BLaER1 (cell line): ENCODE measurements at regions not wholly inside any gene's neighbourhood (a gene's known extent, or its start where the extent isn't known, plus 50 kb on each side); places are given as distances from the start of the nearest gene placed in this dataset.
A peak's percentile ranks its signal among the peaks of the same experiment; 100 is the strongest.

Source experiments
- H3K27ac ChIP-seq: shearing (Covaris generic); formaldehyde crosslinking; 2 replicates; pipeline ENCODE4 v1.8.1; 2022
- H3K27me3 ChIP-seq: shearing (Covaris generic); formaldehyde crosslinking; 2 replicates; pipeline ENCODE4 v1.8.1; 2022
- H3K36me3 ChIP-seq: shearing (Covaris generic); formaldehyde crosslinking; 2 replicates; pipeline ENCODE4 v1.8.1; 2022
- H3K4me1 ChIP-seq: shearing (Covaris generic); formaldehyde crosslinking; 2 replicates; pipeline ENCODE4 v1.8.1; 2022
- H3K4me2 ChIP-seq: shearing (Covaris generic); formaldehyde crosslinking; 2 replicates; pipeline ENCODE4 v1.8.1; 2022
- H3K4me3 ChIP-seq: shearing (Covaris generic); formaldehyde crosslinking; 2 replicates; pipeline ENCODE4 v1.8.1; 2022
- H3K9ac ChIP-seq: shearing (Covaris generic); formaldehyde crosslinking; 2 replicates; pipeline ENCODE4 v1.8.1; 2022
- H3K9me3 ChIP-seq: shearing (Covaris generic); formaldehyde crosslinking; 2 replicates; pipeline ENCODE4 v1.8.1; 2022
- H4K20me1 ChIP-seq: shearing (Covaris generic); formaldehyde crosslinking; 2 replicates; pipeline ENCODE4 v1.8.1; 2022
- Cebpa-rat ChIP-seq: shearing (Covaris generic); IDR thresholded peaks from 2 replicates; pipeline ENCODE4 v1.8.1; 2022

- H4K20me1 ChIP-seq: no peaks in the 10 kb centered on the region
- peaks cover 7% of the 10 kb centered on the region; the same call in 1 of the 2 replicates for H3K36me3 ChIP-seq
- TF ChIP-seq Cebpa-rat: no peak
- H3K27ac ChIP-seq: no peak overlapping the region
- no peaks in the 10 kb centered on the region for H3K4me1 ChIP-seq
- no peaks in the 10 kb centered on the region for H3K27me3 ChIP-seq
- H3K9me3 ChIP-seq: no peaks in the 10 kb centered on the region
- H3K4me2 ChIP-seq: no peak overlapping the region
- no peak overlapping the region for H3K9ac ChIP-seq
- H3K4me3 ChIP-seq: no peak overlapping the region
Observed at GRCh38 chr14:73800970-73801515, 50.6 kb upstream of the PTGR2 start.

DNA sequence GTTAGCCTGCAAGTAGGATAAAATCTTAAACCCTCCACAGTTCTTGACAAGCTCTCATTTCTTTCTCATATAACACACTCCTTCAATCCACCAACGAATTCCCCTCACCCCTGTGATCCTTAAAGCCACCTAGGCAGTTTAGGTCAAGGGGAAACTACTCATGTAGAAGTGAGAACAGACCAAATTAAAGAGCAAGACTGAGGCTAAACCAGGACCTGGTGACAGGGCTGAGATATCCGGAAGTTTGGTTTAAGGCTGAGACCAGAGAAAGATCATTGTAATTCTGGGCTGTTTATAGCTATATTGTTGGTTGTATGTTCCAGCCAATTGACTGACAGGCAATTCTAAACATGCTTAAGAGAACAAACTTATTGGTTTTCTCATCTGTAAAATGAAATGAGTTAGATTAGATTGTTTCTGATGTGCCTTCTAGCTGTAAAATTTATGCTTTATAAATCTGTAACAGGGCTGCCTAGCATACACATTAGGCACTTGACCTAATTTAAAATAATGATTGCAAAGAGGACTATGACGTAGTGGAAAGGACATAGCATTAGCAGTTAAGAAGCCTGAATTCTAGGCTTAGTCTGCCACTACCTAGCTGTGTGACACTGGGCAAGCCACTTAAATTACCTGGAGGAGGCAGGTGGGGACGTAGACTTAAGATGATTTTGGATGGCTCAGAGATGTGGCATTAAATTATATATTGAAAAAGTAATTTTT is 53.9 kb upstream of the PTGR2 start:
- no peak overlapping the region for H3K4me2 ChIP-seq
- H3K4me1 ChIP-seq: no peaks in the 10 kb centered on the region
- H3K27me3 ChIP-seq: no peaks in the 10 kb centered on the region
- no peaks in the 10 kb centered on the region for H3K9me3 ChIP-seq
- TF ChIP-seq Cebpa-rat: no peak
- H3K4me3 ChIP-seq: no peak overlapping the region
- H4K20me1 ChIP-seq: no peaks in the 10 kb centered on the region
- H3K27ac ChIP-seq: no peak overlapping the region
- H3K9ac ChIP-seq: no peak overlapping the region
- peaks cover under 1% of the 10 kb centered on the region; the same call in 1 of the 2 replicates for H3K36me3 ChIP-seq

- H3K4me1 ChIP-seq: no peaks in the 10 kb centered on the region
- H3K36me3 ChIP-seq: no peaks in the 10 kb centered on the region; the same call in 1 of the 2 replicates
- no peak overlapping the region for H3K4me2 ChIP-seq
- TF ChIP-seq Cebpa-rat: no peak
- H3K9ac ChIP-seq: no peak overlapping the region
- H3K9me3 ChIP-seq: no peaks in the 10 kb centered on the region
- H3K27ac ChIP-seq: no peak overlapping the region
- no peaks in the 10 kb centered on the region for H3K27me3 ChIP-seq
- H4K20me1 ChIP-seq: no peaks in the 10 kb centered on the region
- H3K4me3 ChIP-seq: no peak overlapping the region
Observed at GRCh38 chr14:73796893-73797542, 54.6 kb upstream of the PTGR2 start.

DNA sequence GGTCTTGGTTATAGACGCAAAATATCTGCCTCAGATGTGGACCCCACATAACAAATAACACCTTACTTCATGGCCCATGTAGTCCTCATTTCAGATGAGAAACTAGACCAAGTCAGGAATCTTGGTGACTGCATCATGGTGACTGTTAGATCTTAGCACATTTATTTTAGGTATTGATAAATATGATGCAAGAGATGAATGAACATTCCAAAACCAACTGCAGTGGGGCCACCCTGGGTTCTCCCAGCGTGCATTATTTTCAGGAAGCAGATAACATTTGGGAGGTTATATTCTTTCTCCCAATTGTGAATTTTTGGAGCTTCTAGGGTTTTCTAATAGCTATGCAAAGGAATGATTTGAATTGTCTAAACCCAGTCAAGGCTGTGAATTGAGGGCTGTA is 55.2 kb upstream of the PTGR2 start:
- Histone ChIP-seq H3K4me1 (no peaks in the 10 kb centered on the region), H3K9me3 (no peaks in the 10 kb centered on the region), H3K4me3 (no peak overlapping the region), H3K36me3 (no peaks in the 10 kb centered on the region; the same call in 1 of the 2 replicates), H3K4me2 (no peak overlapping the region), H3K27ac (no peak overlapping the region), H3K27me3 (no peaks in the 10 kb centered on the region), H3K9ac (no peak overlapping the region), H4K20me1 (no peaks in the 10 kb centered on the region)
- no peak for TF ChIP-seq Cebpa-rat

DNA sequence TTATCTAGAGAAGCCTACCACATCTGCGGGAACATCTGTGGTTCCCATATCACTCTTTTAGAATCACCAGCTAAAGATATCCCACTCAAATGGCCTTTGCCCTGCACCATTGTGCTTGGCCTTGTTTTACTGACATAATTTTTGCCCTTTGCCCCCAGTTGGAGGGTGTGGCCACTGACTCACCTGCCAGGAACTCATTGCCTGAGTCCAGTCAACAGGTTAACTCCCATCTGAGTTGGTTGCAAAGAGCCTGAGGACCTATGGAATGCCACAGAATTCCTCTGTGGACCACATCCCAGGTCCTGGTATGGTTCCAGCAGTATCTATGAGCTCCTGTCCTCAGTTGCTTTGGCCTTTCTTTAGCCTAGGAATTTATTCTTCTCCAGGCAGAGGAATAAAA is 55.7 kb upstream of the PTGR2 start:
- no peak for TF ChIP-seq Cebpa-rat
- H4K20me1 ChIP-seq: no peaks in the 10 kb centered on the region
- H3K27ac ChIP-seq: no peak overlapping the region
- H3K9ac ChIP-seq: no peak overlapping the region
- H3K4me3 ChIP-seq: no peak overlapping the region
- H3K4me2 ChIP-seq: no peak overlapping the region
- H3K9me3 ChIP-seq: no peaks in the 10 kb centered on the region
- no peaks in the 10 kb centered on the region; the same call in 1 of the 2 replicates for H3K36me3 ChIP-seq
- no peaks in the 10 kb centered on the region for H3K27me3 ChIP-seq
- no peaks in the 10 kb centered on the region for H3K4me1 ChIP-seq

GRCh38 chr14:73795466-73795865 is 56.2 kb upstream of the PTGR2 start:
- Histone ChIP-seq H3K4me1 (peaks cover 1% of the 10 kb centered on the region; the same call in 1 of the 2 replicates), H3K4me3 (no peak overlapping the region), H3K27me3 (no peaks in the 10 kb centered on the region), H3K36me3 (no peaks in the 10 kb centered on the region; the same call in 1 of the 2 replicates), H3K9ac (no peak overlapping the region), H4K20me1 (no peaks in the 10 kb centered on the region), H3K9me3 (no peaks in the 10 kb centered on the region), H3K27ac (no peak overlapping the region), H3K4me2 (no peak overlapping the region)
- TF ChIP-seq Cebpa-rat: no peak

DNA sequence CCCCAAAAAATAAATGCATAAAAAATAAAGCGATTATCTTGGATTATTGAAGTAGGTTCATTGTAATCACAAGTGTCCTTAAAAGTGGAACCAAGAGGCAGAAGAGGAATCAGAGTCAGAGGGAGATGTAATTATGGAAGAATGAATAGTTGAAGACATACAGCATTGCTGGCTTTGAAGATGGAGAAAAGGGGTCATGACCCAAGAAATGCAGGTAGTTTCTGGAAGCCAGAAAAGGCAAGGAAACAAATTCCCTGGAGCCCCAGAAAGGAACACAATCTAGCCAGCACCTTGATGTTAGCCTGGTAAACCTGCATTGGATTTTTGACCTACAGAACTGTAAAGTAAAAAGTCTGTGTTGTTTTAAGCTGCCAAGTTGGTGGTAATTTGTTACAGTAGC is 57.5 kb upstream of the PTGR2 start:
- Histone ChIP-seq H3K27ac (no peak overlapping the region), H4K20me1 (no peaks in the 10 kb centered on the region), H3K9me3 (no peaks in the 10 kb centered on the region), H3K9ac (no peak overlapping the region), H3K36me3 (no peaks in the 10 kb centered on the region; the same call in 1 of the 2 replicates), H3K4me1 (peaks cover 14% of the 10 kb centered on the region), H3K27me3 (no peaks in the 10 kb centered on the region), H3K4me2 (no peak overlapping the region), H3K4me3 (no peak overlapping the region)
- no peak for TF ChIP-seq Cebpa-rat

GRCh38 chr14:73792481-73792880 is 59.1 kb upstream of the PTGR2 start:
- no peak overlapping the region for H3K27ac ChIP-seq
- H3K4me3 ChIP-seq: no peak overlapping the region
- H4K20me1 ChIP-seq: no peaks in the 10 kb centered on the region
- no peaks in the 10 kb centered on the region; the same call in 1 of the 2 replicates for H3K36me3 ChIP-seq
- TF ChIP-seq Cebpa-rat: no peak
- no peak overlapping the region for H3K9ac ChIP-seq
- no peak overlapping the region for H3K4me2 ChIP-seq
- no peaks in the 10 kb centered on the region for H3K27me3 ChIP-seq
- H3K4me1 ChIP-seq: peaks cover 29% of the 10 kb centered on the region
- H3K9me3 ChIP-seq: no peaks in the 10 kb centered on the region

GRCh38 chr14:73789989-73790581 is 61.5 kb upstream of the PTGR2 start:
- no peak overlapping the region for H3K9ac ChIP-seq
- no peaks in the 10 kb centered on the region for H3K27me3 ChIP-seq
- H4K20me1 ChIP-seq: peaks cover 9% of the 10 kb centered on the region
- H3K9me3 ChIP-seq: no peaks in the 10 kb centered on the region
- no peak overlapping the region for H3K27ac ChIP-seq
- no peak for TF ChIP-seq Cebpa-rat
- H3K36me3 ChIP-seq: no peaks in the 10 kb centered on the region
- peaks cover 36% of the 10 kb centered on the region for H3K4me1 ChIP-seq
- no peak overlapping the region for H3K4me3 ChIP-seq
- peak overlapping the region; percentile 92; the same call in 1 of the 2 replicates for H3K4me2 ChIP-seq
